ES-I3 (cell line): ENCODE measurements at regions not wholly inside any gene's neighbourhood (a gene's known extent, or its start where the extent isn't known, plus 50 kb on each side); places are given as distances from the start of the nearest gene placed in this dataset.
"Not testable (repeated sequence)": the region's sequence is repeated elsewhere in the genome, so short reads cannot be mapped to it uniquely, and the experiment has no call there.

Experiments
- H3K36me3 ChIP-seq: 2 replicates; pipeline ENCODE4 v1.6.1; 2013; ENCODE audit warnings: mild to moderate bottlenecking, low read length, control low read depth, moderate library complexity; ENCODE audit not compliant: insufficient read depth
- H3K4me1 ChIP-seq: 2 replicates; pipeline ENCODE4 v1.6.1; 2013; ENCODE audit warnings: mild to moderate bottlenecking, control low read depth, low read length; ENCODE audit not compliant: insufficient read depth
- H3K9ac ChIP-seq: 2 replicates; pipeline ENCODE4 v1.6.1; 2013; ENCODE audit warnings: low read depth, mild to moderate bottlenecking, low read length, moderate library complexity
- H3K9me3 ChIP-seq: 2 replicates; pipeline ENCODE4 v1.6.1; 2013; ENCODE audit warnings: mild to moderate bottlenecking, low read length, moderate library complexity; ENCODE audit not compliant: control insufficient read depth, insufficient read depth

DNA sequence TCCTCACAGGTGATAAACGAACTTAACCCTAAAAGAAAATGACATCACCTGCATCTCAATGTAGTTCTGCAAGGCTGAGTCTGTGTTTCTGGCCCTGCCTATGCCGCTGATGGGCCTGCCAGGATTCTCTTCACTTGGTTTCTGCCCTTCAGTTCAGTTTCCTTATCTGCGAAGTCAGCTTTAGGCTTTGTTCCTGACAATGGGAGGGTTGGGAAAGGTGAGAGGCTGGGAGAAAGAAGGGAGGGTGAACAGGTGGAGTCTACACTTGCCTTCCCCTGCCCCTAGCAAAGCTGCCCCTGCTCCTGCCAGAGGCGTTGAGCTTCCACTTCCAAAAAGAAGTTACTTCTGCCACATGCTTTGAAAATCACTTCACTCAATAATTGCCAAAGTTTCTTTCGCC is 124.0 kb upstream of the APCDD1 start:
- H3K4me1 ChIP-seq: no peaks in the 10 kb centered on the region
- no peak overlapping the region for H3K9ac ChIP-seq
- no peaks in the 10 kb centered on the region for H3K36me3 ChIP-seq
- H3K9me3 ChIP-seq: no peaks in the 10 kb centered on the region; the same call in 1 of the 2 replicates

DNA sequence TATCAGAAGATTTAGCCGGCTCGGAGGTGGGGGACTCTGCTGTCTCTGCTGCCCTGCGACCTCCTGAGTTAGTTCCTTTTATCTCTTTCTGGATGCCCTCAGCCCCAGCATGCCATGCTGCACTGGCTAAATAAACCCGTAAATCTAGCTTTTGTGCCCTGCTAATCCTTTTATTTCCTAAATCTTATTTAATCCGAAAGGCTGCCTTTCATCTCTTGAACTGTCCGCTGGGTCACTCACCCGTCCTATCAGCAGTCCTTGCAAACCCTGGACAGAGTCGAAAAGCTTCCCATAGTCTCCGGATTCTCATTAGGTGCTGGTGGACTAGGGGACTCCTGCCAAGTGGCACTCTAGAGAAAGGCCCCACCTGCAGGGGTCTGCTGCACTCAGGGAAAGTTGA is 122.0 kb upstream of the APCDD1 start:
- no peaks in the 10 kb centered on the region for H3K36me3 ChIP-seq
- no peaks in the 10 kb centered on the region for H3K9me3 ChIP-seq
- no peak overlapping the region for H3K9ac ChIP-seq
- no peaks in the 10 kb centered on the region for H3K4me1 ChIP-seq

DNA sequence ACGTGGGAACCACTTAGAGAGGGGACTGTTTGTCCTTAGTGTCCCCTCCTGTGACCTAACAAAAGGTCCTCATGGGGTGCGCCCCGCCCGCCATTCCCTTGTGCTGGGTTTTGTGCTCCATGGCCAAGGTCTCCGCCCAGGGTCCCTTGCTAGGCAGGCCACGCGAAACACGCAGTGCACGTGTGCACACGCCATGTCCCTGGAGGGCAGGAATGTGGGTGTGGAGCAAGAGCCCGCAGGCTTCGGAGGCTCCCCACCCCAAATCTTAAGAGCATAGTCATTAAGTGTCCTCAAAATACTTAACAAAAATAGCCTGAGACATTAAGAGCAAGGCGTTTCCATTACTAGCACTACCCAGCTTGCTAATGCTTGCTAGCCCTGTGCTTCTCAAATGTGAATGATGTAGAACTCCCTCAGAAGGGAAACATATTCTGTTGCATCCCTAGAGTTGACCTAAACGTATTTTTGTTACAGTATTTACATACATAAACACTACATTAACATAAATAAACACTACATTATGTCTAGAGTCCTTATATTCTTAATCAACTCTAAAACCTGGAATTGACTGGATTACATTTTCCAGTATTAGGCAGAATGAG is 117.6 kb upstream of the APCDD1 start:
- Histone ChIP-seq H3K36me3 (no peaks in the 10 kb centered on the region), H3K9ac (no peak overlapping the region), H3K9me3 (no peaks in the 10 kb centered on the region), H3K4me1 (no peaks in the 10 kb centered on the region)

DNA sequence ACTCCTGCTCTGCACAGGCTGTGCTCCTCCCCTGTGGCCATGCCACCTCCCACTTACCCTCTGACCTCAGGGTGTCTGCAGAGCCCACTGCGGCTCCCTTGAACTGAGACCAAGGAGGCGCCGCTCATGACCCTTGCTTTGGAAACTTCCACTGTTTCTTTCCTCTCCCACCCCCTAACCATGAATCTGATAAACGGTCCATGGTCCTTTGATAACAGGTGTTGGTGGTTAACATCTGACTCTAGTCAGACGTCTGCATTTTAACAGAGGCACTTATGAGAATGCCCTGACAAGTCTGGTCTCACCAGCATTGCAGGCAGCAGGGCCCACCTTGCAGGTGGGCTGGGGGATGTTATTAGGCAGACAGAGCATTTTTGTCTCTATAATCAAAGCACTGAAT is 113.6 kb upstream of the APCDD1 start:
- H3K4me1 ChIP-seq: no peaks in the 10 kb centered on the region
- H3K36me3 ChIP-seq: no peaks in the 10 kb centered on the region
- no peaks in the 10 kb centered on the region for H3K9me3 ChIP-seq
- no peak overlapping the region for H3K9ac ChIP-seq

DNA sequence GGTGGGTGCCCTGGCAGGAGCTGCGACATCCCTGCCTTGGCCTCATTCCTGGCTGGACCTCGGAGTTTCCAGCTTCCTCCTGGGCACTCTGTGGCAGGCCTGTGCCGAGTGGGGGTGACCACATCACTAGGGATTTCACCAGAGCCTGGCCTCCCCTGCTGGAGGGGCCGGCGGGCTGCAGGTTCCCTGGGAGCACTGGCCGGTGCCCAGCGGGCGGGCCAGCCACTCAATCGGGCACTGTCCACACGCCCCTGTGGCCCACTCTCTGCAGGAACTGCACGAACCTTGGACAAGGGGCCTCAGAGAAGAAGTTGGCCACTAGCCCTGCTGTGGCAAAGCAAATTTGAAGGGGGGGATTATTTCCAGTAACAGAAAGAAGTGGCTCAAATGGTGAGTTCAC is 110.7 kb upstream of the APCDD1 start:
- no peak overlapping the region for H3K9ac ChIP-seq
- no peaks in the 10 kb centered on the region for H3K9me3 ChIP-seq
- no peaks in the 10 kb centered on the region for H3K4me1 ChIP-seq
- no peaks in the 10 kb centered on the region for H3K36me3 ChIP-seq

DNA sequence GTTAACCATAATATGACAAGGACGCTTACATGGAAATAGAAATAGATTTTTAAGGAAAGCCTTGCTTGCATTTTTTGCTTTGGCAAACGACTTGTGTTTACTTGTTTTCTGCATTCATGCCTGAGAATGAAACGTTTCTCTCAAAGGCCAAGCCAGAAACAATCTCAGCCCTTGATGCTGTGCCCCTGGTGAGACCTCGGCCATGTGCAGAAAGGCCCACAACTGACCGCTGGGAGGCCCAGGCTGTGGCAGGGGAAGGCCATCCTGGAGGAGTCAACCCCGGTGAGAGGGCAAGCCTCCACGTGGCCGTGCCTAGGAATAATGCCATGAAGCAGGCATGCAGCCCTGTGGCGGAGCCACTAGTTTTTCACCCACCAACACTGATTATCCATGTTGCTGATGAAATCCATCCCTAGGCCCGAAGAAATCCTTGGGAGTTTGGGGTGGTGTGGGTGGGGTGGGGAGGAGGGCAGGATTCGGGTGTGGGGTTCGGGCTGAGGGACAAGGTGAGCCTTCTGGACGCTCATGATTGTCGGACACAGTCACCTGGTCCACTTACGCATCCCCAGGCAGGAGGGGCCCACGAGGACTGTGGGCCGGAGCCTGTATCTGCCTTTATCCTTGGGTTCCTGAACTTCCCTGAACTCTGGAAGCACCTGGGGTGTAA is 107.6 kb upstream of the APCDD1 start:
- Histone ChIP-seq H3K9ac (no peak overlapping the region), H3K36me3 (no peaks in the 10 kb centered on the region), H3K4me1 (no peaks in the 10 kb centered on the region), H3K9me3 (no peaks in the 10 kb centered on the region)

DNA sequence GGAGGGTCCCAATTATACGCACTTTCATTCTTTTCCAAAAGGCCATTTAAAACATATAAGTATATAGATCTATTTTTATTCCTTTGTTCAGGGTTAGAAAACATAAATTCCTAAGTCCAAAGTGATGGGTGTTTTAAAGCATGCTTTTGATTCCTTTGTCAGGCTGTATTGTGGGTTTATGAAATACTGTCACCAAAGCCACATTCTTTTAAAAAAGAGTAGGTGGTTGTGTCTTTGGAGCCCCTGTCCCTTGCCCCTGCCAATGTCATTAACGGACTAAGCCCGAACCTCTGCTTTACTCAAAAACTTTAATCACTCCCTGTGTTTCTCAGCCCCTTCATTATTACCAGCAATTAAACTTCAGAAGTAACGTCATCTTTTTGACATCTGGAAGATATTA is 104.9 kb upstream of the APCDD1 start:
- H3K9ac ChIP-seq: no peak overlapping the region
- H3K36me3 ChIP-seq: no peaks in the 10 kb centered on the region
- no peaks in the 10 kb centered on the region for H3K9me3 ChIP-seq
- no peaks in the 10 kb centered on the region for H3K4me1 ChIP-seq

DNA sequence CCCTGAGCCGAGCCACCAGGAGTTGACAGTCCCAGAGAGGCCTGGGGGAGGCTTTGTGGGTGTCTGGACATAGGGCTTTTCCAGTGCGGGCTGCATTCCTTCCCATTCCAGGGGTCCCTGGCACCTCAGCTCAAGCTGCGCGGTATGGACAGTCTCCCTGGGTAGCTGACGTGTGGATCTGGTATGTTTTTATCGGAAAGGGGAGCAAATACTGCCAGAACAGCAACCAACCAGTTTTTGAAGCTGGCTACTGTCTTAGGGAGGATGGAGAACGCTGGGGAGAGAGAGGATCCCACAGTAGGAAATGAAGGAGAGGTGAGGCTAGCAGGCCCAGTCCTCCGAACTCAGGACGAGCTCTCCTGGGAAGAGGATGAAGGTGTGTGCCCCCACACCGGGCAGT is 103.8 kb upstream of the APCDD1 start:
- H3K9me3 ChIP-seq: no peaks in the 10 kb centered on the region
- no peak overlapping the region for H3K9ac ChIP-seq
- no peaks in the 10 kb centered on the region for H3K36me3 ChIP-seq
- no peaks in the 10 kb centered on the region for H3K4me1 ChIP-seq

DNA sequence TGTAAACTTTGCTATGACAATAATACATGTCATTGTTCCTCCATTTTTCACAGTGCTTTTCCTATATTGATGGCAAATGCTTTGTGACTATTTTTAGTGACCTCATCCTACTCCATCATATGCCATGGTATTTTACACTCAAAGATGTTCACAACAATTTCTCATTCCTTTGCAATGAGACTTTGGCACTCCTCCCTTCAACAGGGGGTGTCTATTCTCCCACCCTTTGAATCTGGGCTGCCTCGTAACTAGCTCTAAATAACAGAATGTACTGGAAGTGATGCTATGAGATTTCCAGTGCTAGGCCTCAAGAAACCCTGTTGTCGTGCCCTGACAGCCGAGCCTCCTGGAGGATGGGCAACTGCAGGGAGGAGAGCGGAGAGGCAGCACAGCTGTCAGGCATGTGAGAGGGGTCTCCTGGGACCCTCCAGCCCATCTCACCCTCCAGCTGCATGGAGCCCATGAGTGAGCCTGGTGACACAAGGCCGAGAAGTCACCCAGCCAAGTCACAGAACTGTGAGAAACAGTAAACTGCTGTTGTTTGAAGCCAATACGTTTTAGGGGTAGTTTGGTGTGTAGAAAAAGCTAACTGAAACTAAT is 103.1 kb upstream of the APCDD1 start:
- H3K4me1 ChIP-seq: no peaks in the 10 kb centered on the region
- no peak overlapping the region for H3K9ac ChIP-seq
- H3K36me3 ChIP-seq: no peaks in the 10 kb centered on the region
- H3K9me3 ChIP-seq: no peaks in the 10 kb centered on the region

DNA sequence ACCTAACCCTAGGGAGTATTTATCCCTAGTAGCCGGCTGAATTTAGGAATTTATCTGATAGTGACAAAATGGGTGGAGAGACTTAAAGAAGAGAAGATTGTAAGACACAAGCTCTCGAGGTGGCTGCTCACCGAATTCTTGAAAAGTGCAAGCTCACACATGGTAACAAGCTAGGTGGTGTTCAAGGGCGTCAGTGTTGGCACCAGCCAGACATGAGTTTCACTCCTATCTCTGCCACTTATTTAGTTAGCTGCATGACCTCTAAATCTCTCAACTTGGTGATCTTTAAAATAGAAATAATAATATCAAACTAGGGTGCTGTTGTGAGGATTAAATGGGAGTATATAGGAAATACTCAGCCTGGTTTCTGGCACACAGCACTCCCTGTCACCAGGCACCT is 102.6 kb upstream of the APCDD1 start:
- Histone ChIP-seq H3K9me3 (no peaks in the 10 kb centered on the region), H3K9ac (no peak overlapping the region), H3K36me3 (no peaks in the 10 kb centered on the region), H3K4me1 (no peaks in the 10 kb centered on the region)

DNA sequence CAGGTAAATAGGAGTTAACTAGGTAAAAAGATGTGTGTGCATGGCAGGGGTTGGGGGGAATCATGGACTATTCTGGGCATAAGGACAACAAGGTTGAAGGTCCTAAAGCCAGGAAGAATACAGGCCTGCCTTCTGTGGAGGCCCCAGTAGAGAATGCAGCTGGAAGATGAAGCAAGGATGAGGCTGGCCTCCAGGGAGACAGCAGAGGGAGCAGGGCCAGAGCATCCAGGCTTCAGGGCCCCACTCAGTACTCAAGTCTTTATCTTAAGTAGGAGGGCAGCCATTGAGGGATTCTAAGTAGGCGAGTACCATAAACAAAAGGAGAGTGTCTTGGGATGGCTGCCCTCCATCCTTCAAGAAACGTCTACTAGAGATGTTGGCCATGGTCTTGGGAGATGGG is 101.8 kb upstream of the APCDD1 start:
- Histone ChIP-seq H3K4me1 (no peaks in the 10 kb centered on the region), H3K9ac (no peak overlapping the region), H3K9me3 (no peaks in the 10 kb centered on the region; the same call in 1 of the 2 replicates), H3K36me3 (no peaks in the 10 kb centered on the region)

DNA sequence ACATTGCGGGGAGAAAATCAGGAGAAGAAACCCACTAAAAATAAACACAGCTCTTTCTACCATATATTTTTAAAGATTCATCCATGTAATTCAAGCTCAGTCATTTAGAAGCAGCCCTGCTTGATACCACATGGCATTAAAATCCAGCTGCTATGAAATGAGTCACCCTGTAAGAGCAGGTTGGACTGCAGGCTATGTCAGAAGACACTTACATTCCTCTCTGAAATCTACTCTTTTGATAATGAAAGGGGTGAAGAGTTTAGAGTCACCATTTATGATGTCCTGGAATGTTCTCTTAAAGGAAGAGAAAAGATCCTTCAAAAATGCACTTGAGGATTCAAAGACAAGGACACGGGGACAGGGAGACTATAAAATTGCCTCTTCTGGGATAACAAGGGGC is 100.6 kb upstream of the APCDD1 start:
- no peak overlapping the region for H3K9ac ChIP-seq
- H3K4me1 ChIP-seq: no peaks in the 10 kb centered on the region
- H3K9me3 ChIP-seq: no peaks in the 10 kb centered on the region; the same call in 1 of the 2 replicates
- no peaks in the 10 kb centered on the region for H3K36me3 ChIP-seq

DNA sequence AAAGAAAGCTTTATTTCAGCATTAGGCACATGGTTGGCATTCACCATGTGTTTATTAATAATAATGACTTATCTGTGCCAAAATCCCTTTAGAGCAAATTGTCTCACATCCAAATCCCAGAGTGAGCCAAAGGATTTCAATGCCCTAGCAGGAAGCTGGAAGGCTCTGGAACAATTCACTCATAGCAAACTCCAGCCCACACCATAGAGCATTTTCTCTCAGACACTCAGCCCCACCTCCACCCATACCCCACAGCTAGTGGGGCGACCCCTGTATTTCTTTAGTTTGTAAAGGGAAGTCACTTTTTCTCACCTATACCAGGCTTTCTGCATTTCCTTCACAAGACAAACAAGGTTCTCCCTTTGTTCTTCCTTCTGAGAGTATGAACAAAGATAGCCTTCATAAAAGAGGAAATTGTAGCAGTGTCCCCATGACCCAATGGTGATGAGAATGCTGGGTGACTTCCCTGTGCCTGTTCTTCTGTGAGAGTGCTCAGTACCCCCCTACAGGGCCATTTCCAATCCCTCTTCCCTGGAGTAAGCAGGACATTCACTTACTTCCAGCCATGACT is 100.1 kb upstream of the APCDD1 start:
- Histone ChIP-seq H3K9ac (no peak overlapping the region), H3K4me1 (no peaks in the 10 kb centered on the region), H3K36me3 (no peaks in the 10 kb centered on the region), H3K9me3 (no peaks in the 10 kb centered on the region; the same call in 1 of the 2 replicates)

DNA sequence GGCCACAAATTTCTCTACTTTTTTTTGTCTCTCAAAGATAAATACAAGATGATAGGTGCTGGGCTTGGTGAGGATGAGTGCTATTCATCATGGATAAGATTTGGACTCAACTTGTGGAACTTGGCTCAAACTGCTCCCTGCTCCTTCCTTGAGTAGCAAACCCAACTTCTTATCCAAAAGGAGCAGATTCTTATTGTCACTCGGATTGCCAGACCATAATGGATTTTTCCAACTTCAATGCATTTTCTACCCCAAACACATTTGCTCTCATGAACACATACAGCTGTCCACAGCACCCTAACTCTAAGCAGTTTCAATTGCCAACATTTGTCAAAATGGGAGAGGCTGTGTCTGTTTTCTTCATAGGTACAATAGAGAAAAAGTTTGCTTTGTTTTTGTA is 99.5 kb upstream of the APCDD1 start:
- no peaks in the 10 kb centered on the region for H3K36me3 ChIP-seq
- no peak overlapping the region for H3K9ac ChIP-seq
- no peaks in the 10 kb centered on the region; the same call in 1 of the 2 replicates for H3K9me3 ChIP-seq
- no peaks in the 10 kb centered on the region for H3K4me1 ChIP-seq

DNA sequence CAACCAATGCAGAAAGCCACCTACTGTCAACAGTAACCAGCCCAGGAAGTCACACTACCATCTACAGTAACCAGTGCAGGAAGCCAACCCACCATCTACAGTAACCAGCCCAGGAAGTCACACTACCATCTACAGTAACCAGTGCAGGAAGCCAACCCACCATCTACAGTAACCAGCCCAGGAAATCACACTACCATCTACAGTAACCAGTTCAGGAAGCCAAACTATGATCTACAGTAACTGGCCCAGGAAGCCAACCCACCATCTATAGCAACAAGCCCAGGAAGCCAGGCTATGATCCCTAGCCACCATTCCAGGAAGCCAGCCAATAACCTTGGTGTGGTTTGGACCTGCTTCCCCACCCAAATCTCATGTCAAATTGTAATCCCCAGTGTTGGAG is 97.4 kb upstream of the APCDD1 start:
- not testable (repeated sequence) for H3K4me1 ChIP-seq, H3K9ac ChIP-seq, H3K9me3 ChIP-seq, H3K36me3 ChIP-seq
